ENCODE measurements at regions not wholly inside any gene's neighbourhood (a gene's known extent, or its start where the extent isn't known, plus 50 kb on each side); places are given as distances from the start of the nearest gene placed in this dataset.

GRCh38 chr5:27978322-27978721 lies 939.9 kb upstream of the CDH9 start:
- TF ChIP-seq JUN (IDR thresholded peaks at IDR 0.05; ENCODE audit: borderline replicate concordance, insufficient read depth, insufficient read length, low read depth), result no peak
- no peak for TF ChIP-seq CTCF (IDR thresholded peaks at IDR 0.05; ENCODE audit: extremely low read depth in 1 of 2, insufficient read depth in 1 of 2, low read depth in 1 of 2, low read length in 2 of 2)
- TF ChIP-seq POLR2AphosphoS5 (IDR thresholded peaks at IDR 0.05; ENCODE audit: insufficient read depth, low read depth, low read length), result no peak
- TF ChIP-seq EZH2 (IDR thresholded peaks at IDR 0.05; ENCODE audit: borderline replicate concordance, low read depth, low read length, severe bottlenecking), result no peak
- TF ChIP-seq POLR2A (IDR thresholded peaks at IDR 0.05; ENCODE audit: low read depth, low read length), result no peak
- TF ChIP-seq MYC (IDR thresholded peaks at IDR 0.05; ENCODE audit: low read depth, low read length), result no peak
- no peak for TF ChIP-seq MAX (IDR thresholded peaks at IDR 0.05; ENCODE audit: insufficient read depth, insufficient read length)
- no peak for TF ChIP-seq FOS (IDR thresholded peaks at IDR 0.05; ENCODE audit: borderline replicate concordance, insufficient read depth, low read length)

Data from endothelial cell of umbilical vein (primary cell).